Natural killer cell treated with Interleukin-12 subunit alpha and Interleukin-12 subunit beta and Interleukin-15 and Interleukin-18, amount 100 ng/mL, for 72 hours (primary cell): ENCODE measurements at regions not wholly inside any gene's neighbourhood (a gene's known extent, or its start where the extent isn't known, plus 50 kb on each side); places are given as distances from the start of the nearest gene placed in this dataset.

Experiments used
- ATAC-seq, 2 donors: fragments of 150-1000 bp; cut with Tn5 transposase in 1 of 2; sonication (Bioruptor Pico), chemical (Tn5 transposase) in 1 of 2; 2 replicates each; pipeline ENCODE4 v1.10.0; 2021
- DNase-seq: peaks from one replicate; pipeline ENCODE4 v3.0.0; 2022; ENCODE audit warnings: low spot score
- H3K27ac Mint-ChIP-seq, 2 donors: 1 replicate in 1 of 2; 2 replicates in 1 of 2; pipeline ENCODE4 v1.8.0; 2022; ENCODE audit warnings: mixed read lengths in 2 of 2, mild to moderate bottlenecking in 1 of 2, moderate library complexity in 1 of 2
- H3K27me3 Mint-ChIP-seq, 2 donors: 1 replicate in 1 of 2; 2 replicates in 1 of 2; pipeline ENCODE4 v1.8.0; 2022; ENCODE audit warnings: mixed read lengths in 2 of 2
- H3K36me3 Mint-ChIP-seq: one replicate; pipeline ENCODE4 v1.8.0; 2022; ENCODE audit warnings: mixed read lengths
- H3K4me1 Mint-ChIP-seq, 2 donors: 1 replicate in 1 of 2; 2 replicates in 1 of 2; pipeline ENCODE4 v1.8.0; 2022; ENCODE audit warnings: low read depth in 2 of 2, mixed read lengths in 2 of 2, mild to moderate bottlenecking in 1 of 2
- H3K4me3 Mint-ChIP-seq: one replicate; pipeline ENCODE4 v1.8.0; 2022; ENCODE audit warnings: mixed read lengths
- H3K9me3 Mint-ChIP-seq: 2 replicates; pipeline ENCODE4 v1.8.0; 2022; ENCODE audit warnings: mixed read lengths

GRCh38 chrX:94721386-94721785 is 1047.4 kb downstream of the FAM133A start:
- Mint-ChIP-seq H3K9me3 (no peaks in the 10 kb centered on the region), H3K4me1 (no peaks in the 10 kb centered on the region), H3K27me3 (peaks cover 0 to 12% of the 10 kb centered on the region in 2 donors), H3K4me3 (no peak overlapping the region), H3K27ac (no peak overlapping the region), H3K36me3 (no peaks in the 10 kb centered on the region)
- no peak for ATAC-seq
- no peak for DNase-seq

DNA sequence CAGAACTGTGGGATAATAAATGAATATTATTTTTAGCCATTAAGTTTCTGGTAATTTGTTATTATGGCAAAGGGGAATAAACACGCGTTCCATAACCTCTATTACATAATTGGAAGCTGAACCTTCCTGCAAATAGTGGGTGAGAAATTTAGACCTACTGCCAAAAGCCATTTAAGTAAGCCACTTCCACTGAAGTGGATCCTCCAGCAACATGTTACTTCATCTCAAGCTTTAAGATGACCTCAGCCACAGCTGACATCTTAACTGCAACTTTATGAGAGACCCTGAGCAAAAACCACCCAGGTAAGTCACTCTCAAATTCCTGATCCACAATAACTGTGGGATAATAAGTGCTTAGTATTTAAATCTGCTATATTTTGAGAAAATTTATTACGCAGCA is 1048.6 kb downstream of the FAM133A start:
- Mint-ChIP-seq H3K27me3 (peaks cover 0 to 12% of the 10 kb centered on the region in 2 donors), H3K36me3 (no peaks in the 10 kb centered on the region), H3K27ac (no peak overlapping the region), H3K4me3 (no peak overlapping the region), H3K4me1 (no peaks in the 10 kb centered on the region), H3K9me3 (no peaks in the 10 kb centered on the region)
- no peak for DNase-seq
- no peak for ATAC-seq

GRCh38 chrX:94742772-94743171 is 1068.8 kb downstream of the FAM133A start:
- Mint-ChIP-seq H3K27me3 (peaks cover 0 to 16% of the 10 kb centered on the region in 2 donors), H3K4me3 (no peak overlapping the region), H3K27ac (no peak overlapping the region), H3K9me3 (no peaks in the 10 kb centered on the region), H3K4me1 (peaks cover 14 to 30% of the 10 kb centered on the region in 2 donors), H3K36me3 (no peaks in the 10 kb centered on the region)
- DNase-seq: no peak
- ATAC-seq: no peak

- ATAC-seq (peak; percentile 79 to 93), DNase-seq (no peak)
- Mint-ChIP-seq H3K36me3 (no peaks in the 10 kb centered on the region), H3K27ac (no peak overlapping the region), H3K4me3 (no peak overlapping the region), H3K9me3 (no peaks in the 10 kb centered on the region), H3K4me1 (peaks cover 14 to 30% of the 10 kb centered on the region in 2 donors), H3K27me3 (peaks cover 0 to 18% of the 10 kb centered on the region in 2 donors)
Measured at GRCh38 chrX:94743478-94743877, 1069.5 kb downstream of the FAM133A start.

GRCh38 chrX:94744786-94745185 is 1070.8 kb downstream of the FAM133A start:
- ATAC-seq (peak in 1 of 2 donors; percentile 72), DNase-seq (no peak)
- Mint-ChIP-seq H3K4me3 (peak overlapping the region; percentile 52), H3K36me3 (no peaks in the 10 kb centered on the region), H3K27me3 (peaks cover 0 to 21% of the 10 kb centered on the region in 2 donors), H3K9me3 (no peaks in the 10 kb centered on the region), H3K4me1 (peaks cover 14 to 30% of the 10 kb centered on the region in 2 donors), H3K27ac (peak overlapping the region in 1 of 2 donors; percentile 15)

GRCh38 chrX:94751611-94752010 is 1077.6 kb downstream of the FAM133A start:
- DNase-seq: no peak
- H3K4me3 Mint-ChIP-seq: no peak overlapping the region
- ATAC-seq: no peak
- H3K4me1 Mint-ChIP-seq: no peaks in the 10 kb centered on the region
- H3K9me3 Mint-ChIP-seq: no peaks in the 10 kb centered on the region
- H3K36me3 Mint-ChIP-seq: no peaks in the 10 kb centered on the region
- no peak overlapping the region for H3K27ac Mint-ChIP-seq
- peaks cover 0 to 14% of the 10 kb centered on the region in 2 donors for H3K27me3 Mint-ChIP-seq

DNA sequence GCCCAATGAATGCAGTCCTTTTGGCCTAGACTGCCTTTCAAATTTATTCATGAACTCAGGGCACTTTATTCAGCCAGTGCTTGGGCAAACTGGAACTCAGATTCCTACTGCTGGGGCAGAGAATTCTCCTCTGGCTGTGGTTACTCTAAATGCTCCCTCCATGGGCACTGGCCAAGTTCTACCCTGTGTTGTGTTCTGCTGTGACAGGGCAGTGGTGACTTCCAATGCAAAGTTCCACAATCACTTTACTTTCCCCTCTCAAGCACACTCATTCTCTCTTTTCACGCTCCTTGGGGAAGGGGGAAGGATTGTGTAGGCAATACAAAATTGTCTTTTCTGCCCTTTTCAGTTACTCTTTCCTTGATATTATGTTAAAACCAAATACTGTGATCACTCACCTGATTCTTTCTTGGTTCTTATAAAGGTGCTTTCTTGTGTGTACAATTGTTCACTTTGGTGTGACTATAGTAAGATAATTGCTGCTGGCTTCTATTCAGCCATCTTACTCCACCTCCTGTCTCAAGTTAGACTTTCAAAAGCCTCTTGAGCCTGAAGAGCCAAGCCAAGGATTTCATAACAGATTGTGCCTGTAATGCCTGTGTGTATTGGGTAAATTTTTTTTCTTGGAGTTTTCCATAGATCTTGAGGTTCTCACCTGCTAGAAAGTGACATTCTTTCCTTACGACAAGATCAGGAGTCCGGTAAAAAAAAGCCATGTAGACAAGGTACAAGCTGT is 1078.6 kb downstream of the FAM133A start:
- H3K4me1 Mint-ChIP-seq: no peaks in the 10 kb centered on the region
- H3K4me3 Mint-ChIP-seq: no peak overlapping the region
- H3K27me3 Mint-ChIP-seq: peaks cover 0 to 11% of the 10 kb centered on the region in 2 donors
- no peak for DNase-seq
- no peaks in the 10 kb centered on the region for H3K36me3 Mint-ChIP-seq
- H3K9me3 Mint-ChIP-seq: no peaks in the 10 kb centered on the region
- no peak for ATAC-seq
- H3K27ac Mint-ChIP-seq: no peak overlapping the region

DNA sequence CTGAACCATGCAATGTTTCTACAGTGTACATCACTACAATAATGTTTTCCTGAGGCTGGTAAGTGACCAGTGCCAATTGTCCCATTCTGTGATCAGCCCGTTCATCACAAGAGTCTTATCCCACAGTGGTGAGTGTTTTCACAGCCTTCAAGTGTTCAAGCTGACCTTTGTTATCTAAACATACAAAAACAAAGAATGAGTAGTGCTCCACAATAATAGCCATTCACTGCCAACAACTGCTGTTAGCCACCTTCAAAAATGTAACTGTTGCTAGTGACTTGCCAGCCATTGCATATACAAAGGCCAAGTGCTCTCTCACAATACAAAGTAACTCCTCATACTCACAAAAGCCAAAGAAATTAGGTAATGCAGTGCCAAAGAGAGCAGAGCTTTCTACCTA is 1084.1 kb downstream of the FAM133A start:
- Mint-ChIP-seq H3K36me3 (no peaks in the 10 kb centered on the region), H3K9me3 (no peaks in the 10 kb centered on the region), H3K27ac (no peak overlapping the region), H3K27me3 (peaks cover 0 to 3% of the 10 kb centered on the region in 2 donors), H3K4me1 (no peaks in the 10 kb centered on the region), H3K4me3 (no peak overlapping the region)
- no peak for ATAC-seq
- no peak for DNase-seq

DNA sequence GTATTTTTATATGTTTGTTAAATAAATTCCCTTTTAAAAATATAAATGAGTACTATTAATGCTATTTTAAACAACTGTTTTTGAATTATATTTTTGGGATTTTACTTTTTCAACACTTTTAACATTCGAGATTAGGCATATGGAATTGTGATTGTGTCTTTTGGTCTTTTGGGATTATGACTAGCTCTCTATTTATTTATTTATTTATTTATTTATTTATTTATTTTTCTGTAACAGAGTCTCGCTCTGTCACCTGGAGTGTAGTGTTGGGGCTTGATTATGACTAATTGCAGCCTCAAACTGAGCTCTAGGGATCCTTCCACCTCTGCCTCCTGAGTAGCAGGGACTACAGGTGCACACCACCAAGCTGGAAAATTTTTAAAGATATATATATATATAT is 1101.6 kb downstream of the FAM133A start:
- Mint-ChIP-seq H3K36me3 (no peaks in the 10 kb centered on the region), H3K4me3 (no peak overlapping the region), H3K27ac (no peak overlapping the region), H3K9me3 (no peaks in the 10 kb centered on the region), H3K27me3 (peaks cover 0 to 2% of the 10 kb centered on the region in 2 donors), H3K4me1 (no peaks in the 10 kb centered on the region)
- DNase-seq (no peak), ATAC-seq (no peak)

DNA sequence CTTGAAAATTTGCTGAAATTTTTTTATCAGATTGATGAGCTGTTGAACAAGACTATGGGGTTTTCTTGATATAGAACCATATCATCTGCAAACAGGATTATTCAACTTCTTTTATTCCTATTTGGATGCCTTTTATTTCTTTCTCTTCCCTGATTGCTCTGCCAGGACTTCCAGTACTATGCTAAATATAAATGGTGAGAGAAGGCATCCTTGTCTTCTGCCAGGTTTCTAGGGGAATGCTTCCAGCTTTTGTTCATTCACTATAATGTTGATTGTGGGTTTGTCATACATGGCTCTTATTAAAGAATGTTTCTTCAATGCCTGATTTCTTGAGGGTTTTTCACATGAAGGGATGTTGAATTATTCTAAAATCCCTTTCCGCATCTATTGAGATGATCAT is 1139.5 kb downstream of the FAM133A start:
- no peaks in the 10 kb centered on the region for H3K36me3 Mint-ChIP-seq
- peaks cover 7% of the 10 kb centered on the region for H3K9me3 Mint-ChIP-seq
- H3K4me1 Mint-ChIP-seq: no peaks in the 10 kb centered on the region
- H3K27me3 Mint-ChIP-seq: no peaks in the 10 kb centered on the region
- ATAC-seq (no peak), DNase-seq (no peak)
- no peak overlapping the region for H3K27ac Mint-ChIP-seq
- H3K4me3 Mint-ChIP-seq: no peak overlapping the region

DNA sequence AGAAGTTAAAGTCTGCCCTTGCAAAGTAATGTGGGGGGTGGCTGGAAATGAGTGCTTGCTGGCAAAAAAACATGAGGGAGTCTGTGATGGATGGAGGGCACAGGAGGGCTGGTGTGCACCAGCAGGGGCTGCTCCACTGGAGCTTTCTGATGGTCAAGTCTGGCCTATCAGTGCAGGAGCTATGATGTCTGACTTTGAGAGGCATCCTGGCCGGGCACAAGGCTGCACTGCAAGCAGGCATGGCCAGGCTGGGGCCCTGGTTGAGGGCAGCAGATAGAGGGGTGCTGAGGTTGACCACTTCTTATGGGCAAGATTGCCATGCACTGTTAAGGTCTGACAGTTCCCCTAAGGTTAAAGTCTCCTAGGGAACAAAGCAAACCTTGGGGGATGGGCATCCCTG is 1140.2 kb downstream of the FAM133A start:
- ATAC-seq (no peak), DNase-seq (no peak)
- H3K4me1 Mint-ChIP-seq: no peaks in the 10 kb centered on the region
- H3K27ac Mint-ChIP-seq: no peak overlapping the region
- H3K4me3 Mint-ChIP-seq: no peak overlapping the region
- H3K36me3 Mint-ChIP-seq: no peaks in the 10 kb centered on the region
- no peaks in the 10 kb centered on the region for H3K27me3 Mint-ChIP-seq
- H3K9me3 Mint-ChIP-seq: peaks cover 7% of the 10 kb centered on the region

GRCh38 chrX:94830717-94831116 is 1156.7 kb downstream of the FAM133A start:
- DNase-seq (no peak), ATAC-seq (peak in 1 of 2 donors; percentile 43)
- Mint-ChIP-seq H3K36me3 (no peaks in the 10 kb centered on the region), H3K27ac (no peak overlapping the region), H3K9me3 (no peaks in the 10 kb centered on the region), H3K4me1 (no peaks in the 10 kb centered on the region), H3K4me3 (no peak overlapping the region), H3K27me3 (no peaks in the 10 kb centered on the region)

GRCh38 chrX:94831364-94831763 is 1157.4 kb downstream of the FAM133A start:
- DNase-seq: no peak
- Mint-ChIP-seq H3K27ac (no peak overlapping the region), H3K4me3 (no peak overlapping the region), H3K27me3 (no peaks in the 10 kb centered on the region), H3K36me3 (no peaks in the 10 kb centered on the region), H3K9me3 (peaks cover 2% of the 10 kb centered on the region), H3K4me1 (no peaks in the 10 kb centered on the region)
- ATAC-seq: no peak

- Mint-ChIP-seq H3K27ac (no peak overlapping the region), H3K9me3 (peaks cover 10% of the 10 kb centered on the region), H3K36me3 (no peaks in the 10 kb centered on the region), H3K27me3 (peaks cover 0 to 2% of the 10 kb centered on the region in 2 donors), H3K4me3 (no peak overlapping the region), H3K4me1 (no peaks in the 10 kb centered on the region)
- ATAC-seq (no peak), DNase-seq (no peak)
Measured at GRCh38 chrX:94834226-94834625, 1160.2 kb downstream of the FAM133A start.

GRCh38 chrX:94850811-94851210 is 1176.8 kb downstream of the FAM133A start:
- ATAC-seq: no peak
- no peak overlapping the region for H3K4me3 Mint-ChIP-seq
- no peak for DNase-seq
- peaks cover 0 to 2% of the 10 kb centered on the region in 2 donors for H3K27me3 Mint-ChIP-seq
- H3K4me1 Mint-ChIP-seq: no peaks in the 10 kb centered on the region
- H3K36me3 Mint-ChIP-seq: no peaks in the 10 kb centered on the region
- H3K27ac Mint-ChIP-seq: no peak overlapping the region
- H3K9me3 Mint-ChIP-seq: no peaks in the 10 kb centered on the region
